Cardiac fibroblast (primary cell): ENCODE measurements at regions not wholly inside any gene's neighbourhood (a gene's known extent, or its start where the extent isn't known, plus 50 kb on each side); places are given as distances from the start of the nearest gene placed in this dataset.
A peak's percentile ranks its signal among the peaks of the same experiment; 100 is the strongest.

ENCODE experiments used
- DNase-seq, 2 donors: peaks; one replicate each; pipeline versions ENCODE4 v3.0.0 to v3.0.0-alpha.2; 2010; ENCODE audit warnings: low read depth in 2 of 2
- H3K4me3 ChIP-seq, 2 donors: replicated peaks in 1 of 2; 1 replicate in 1 of 2; 2 replicates in 1 of 2; pipeline ENCODE4 v1.5.1; 2011; ENCODE audit warnings: low read depth in 2 of 2, low read length in 2 of 2, mild to moderate bottlenecking in 2 of 2, moderate library complexity in 1 of 2
- CTCF ChIP-seq: IDR thresholded peaks from one replicate; pipeline ENCODE4 v1.5.1; 2011; ENCODE audit warnings: low read depth, mild to moderate bottlenecking, low read length, inconsistent platforms

GRCh38 chr18:59820663-59821062 lies 79.1 kb upstream of the PMAIP1 start:
- no peak overlapping the region for H3K4me3 ChIP-seq
- TF ChIP-seq CTCF, result no peak
- peak; percentile 31 to 69 for DNase-seq

GRCh38 chr18:59818769-59819168 lies 81.0 kb upstream of the PMAIP1 start:
- DNase-seq, result no peak
- H3K4me3 ChIP-seq, result no peak overlapping the region
- no peak for TF ChIP-seq CTCF

GRCh38 chr18:59814891-59815290 lies 84.9 kb upstream of the PMAIP1 start:
- DNase-seq, result peak; percentile 82 to 86
- no peak overlapping the region for H3K4me3 ChIP-seq
- no peak for TF ChIP-seq CTCF

GRCh38 chr18:59813942-59814341 lies 85.9 kb upstream of the PMAIP1 start:
- TF ChIP-seq CTCF, result no peak
- peak in 1 of 2 donors; percentile 27 for DNase-seq
- no peak overlapping the region for H3K4me3 ChIP-seq

GRCh38 chr18:59810735-59811520 lies 88.9 kb upstream of the PMAIP1 start:
- no peak for TF ChIP-seq CTCF
- H3K4me3 ChIP-seq, result no peak overlapping the region
- peak in 1 of 2 donors; percentile 54 for DNase-seq

DNA sequence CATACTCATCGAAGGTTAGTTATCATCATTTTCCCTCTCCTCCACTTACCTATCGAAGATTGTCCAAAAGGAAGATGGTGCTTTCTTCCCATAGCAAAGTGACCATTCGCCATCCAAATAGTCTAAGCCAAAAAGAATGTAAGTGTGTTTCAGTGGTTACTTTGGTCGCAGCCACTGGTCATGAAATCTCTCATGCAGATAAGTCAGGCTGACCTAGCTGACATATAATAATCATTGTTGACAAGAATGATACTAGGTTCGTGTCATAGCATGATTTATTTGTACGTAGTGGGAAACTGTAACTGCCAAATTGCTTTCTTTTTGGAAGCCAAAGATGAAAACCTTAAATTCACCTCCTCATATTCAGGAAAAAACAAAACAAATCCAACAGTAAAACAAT lies 89.6 kb upstream of the PMAIP1 start:
- no peak for TF ChIP-seq CTCF
- no peak overlapping the region for H3K4me3 ChIP-seq
- DNase-seq, result no peak

GRCh38 chr18:59802031-59802430 lies 97.8 kb upstream of the PMAIP1 start:
- no peak overlapping the region for H3K4me3 ChIP-seq
- no peak for TF ChIP-seq CTCF
- DNase-seq, result no peak
